Spleen (tissue), 7 donors: ENCODE measurements at regions not wholly inside any gene's neighbourhood (a gene's known extent, or its start where the extent isn't known, plus 50 kb on each side); places are given as distances from the start of the nearest gene placed in this dataset.

Source experiments
- CTCF ChIP-seq, 11 experiments: fragments of 200-600 bp in 7 of 11; fragments of 450-650 bp in 4 of 11; sonication (generic) in 4 of 11; IDR thresholded peaks in 8 of 11; conservative IDR thresholded peaks in 3 of 11; 1 replicate in 7 of 11; 2 replicates in 4 of 11; pipeline versions ENCODE4 v1.4.0 to v1.8.0; 2016 to 2021; ENCODE audit warnings: antibody characterized with exemption in 11 of 11, inconsistent platforms in 4 of 11, mild to moderate bottlenecking in 1 of 11
- POLR2AphosphoS5 ChIP-seq, 3 donors: sonication (generic); formaldehyde crosslinking; IDR thresholded peaks; one replicate each; pipeline ENCODE4 v1.5.1; 2017; ENCODE audit warnings: antibody characterized with exemption in 3 of 3
- donor health status: DM: no; HTN: no; CAD: no; lungs with moderate emphysema.
- donor health status: DM: no; HTN: no; CAD: no.
- donor health status: DM: no; HTN: no; CAD: no.

GRCh38 chr7:22586101-22586785 is 86.3 kb upstream of the STEAP1B start:
- TF ChIP-seq CTCF (IDR thresholded peaks at IDR 0.05 in 8 of 11, conservative IDR thresholded peaks at IDR 0.05 in 3 of 11), result no peak
- no peak for TF ChIP-seq POLR2AphosphoS5 (IDR thresholded peaks at IDR 0.05)
